Heart right ventricle (tissue), 16 donors: ENCODE measurements at regions not wholly inside any gene's neighbourhood (a gene's known extent, or its start where the extent isn't known, plus 50 kb on each side); places are given as distances from the start of the nearest gene placed in this dataset.
"Not testable (repeated sequence)": the region's sequence is repeated elsewhere in the genome, so short reads cannot be mapped to it uniquely, and the experiment has no call there.

ENCODE experiments used
- ATAC-seq, 8 donors: fragments of 200-7000 bp; cut with Tn5 transposase; one replicate each; pipeline ENCODE4 v1.9.1; 2020; ENCODE audit warnings: mild to moderate bottlenecking in 8 of 8, moderate library complexity in 8 of 8, moderate number of reproducible peaks in 1 of 8
- DNase-seq, 2 donors: peaks; one replicate each; pipeline ENCODE4 v3.0.0-alpha.2; 2020
- H3K27ac ChIP-seq, 10 donors: fragments of 200-600 bp; sonication (generic) in 2 of 10; one replicate each; pipeline versions ENCODE4 v1.5.0 to v1.8.0; 2020 to 2022; ENCODE audit warnings: mild to moderate bottlenecking in 3 of 10
- H3K27me3 ChIP-seq, 7 donors: fragments of 200-600 bp; one replicate each; pipeline ENCODE4 v1.8.0; 2021 to 2022; ENCODE audit warnings: mild to moderate bottlenecking in 2 of 7
- H3K36me3 ChIP-seq, 9 donors: fragments of 200-600 bp; sonication (generic) in 1 of 9; one replicate each; pipeline versions ENCODE4 v1.5.0 to v1.8.0; 2020 to 2022; ENCODE audit warnings: mild to moderate bottlenecking in 2 of 9
- H3K4me1 ChIP-seq, 9 donors: fragments of 200-600 bp; sonication (generic) in 1 of 9; one replicate each; pipeline versions ENCODE4 v1.5.0 to v1.8.0; 2020 to 2022; ENCODE audit warnings: mild to moderate bottlenecking in 4 of 9
- H3K4me3 ChIP-seq, 10 donors: fragments of 200-600 bp; sonication (generic) in 2 of 10; one replicate each; pipeline versions ENCODE4 v1.5.0 to v1.8.0; 2020 to 2022; ENCODE audit warnings: mild to moderate bottlenecking in 7 of 10, moderate library complexity in 2 of 10
- H3K9me3 ChIP-seq, 11 donors: fragments of 200-600 bp in 10 of 11; sonication (generic) in 2 of 11; one replicate each; pipeline versions ENCODE4 v1.5.0 to v1.8.0; 2013 to 2022; ENCODE audit warnings: mild to moderate bottlenecking in 2 of 11, control low read depth in 1 of 11, moderate library complexity in 1 of 11
- WGBS, 2 donors: extraction: QIAGEN DNeasy Blood & Tissue Kit; methylation state at CpG; one replicate each; pipeline ENCODE4 v1.1.7; 2013; ENCODE audit warnings: inconsistent platforms in 1 of 2; 5-methylcytosine and 5-hydroxymethylcytosine counted together
- intact Hi-C, 10 donors: fragments of 100-400 bp; cut with DNase I; formaldehyde crosslinking; loops; one replicate each; pipeline versions ENCODE4 v1.11.1 to v1.14.2; 2022
- TF ChIP-seq, protein P1 (sequence below), 9 donors: fragments of 200-600 bp; sonication (generic) in 2 of 9; IDR thresholded peaks; one replicate each; pipeline versions ENCODE4 v1.5.0 to v1.8.0; 2021 to 2022; ENCODE audit warnings: antibody characterized with exemption in 9 of 9, mild to moderate bottlenecking in 5 of 9, moderate library complexity in 1 of 9
- donor health status: Arrhythmogenic right ventricular cardiomyopathy.
- donor health status: ischemic (EF 13 %, LVEDD 7.1; RV severe dilation, severe dysfunction).
- donor health status: healthy with polysubstance abuse.
- donor health status: DM: no; HTN: yes; CAD: no.
- donor health status: DM: no; HTN: no; CAD: no.
- donor health status: ischemic (EF 25% LVEDD 6.9; RV normal size, moderate dysfunction).
- donor health status: ischemic (EF 25% LVEDD 5.7; RV mildly dilated, moderate dysfunction).
- donor health status: healthy.
- donor health status: DM: yes; HTN: yes; CAD: no.
- donor health status: Ischemic cardiomyopathy.
- donor health status: ischemic (EF 35%, LVEDD 5.7; RV mildly dilated, moderate dysfunction).
- donor health status: nonischemic (EF 11% LVEDD 7.7; RV severe dilation, severe dysfunction).
- donor health status: DM: yes; HTN: yes; CAD: no.
- donor health status: PGD.
- donor health status: ischemic (EF 29% LVEDD 5.4; RV normal size, mild dysfunction).
- donor health status: nonischemic (EF 23%, LVEDD 6.1; RV moderate dilation, normal function).

DNA sequence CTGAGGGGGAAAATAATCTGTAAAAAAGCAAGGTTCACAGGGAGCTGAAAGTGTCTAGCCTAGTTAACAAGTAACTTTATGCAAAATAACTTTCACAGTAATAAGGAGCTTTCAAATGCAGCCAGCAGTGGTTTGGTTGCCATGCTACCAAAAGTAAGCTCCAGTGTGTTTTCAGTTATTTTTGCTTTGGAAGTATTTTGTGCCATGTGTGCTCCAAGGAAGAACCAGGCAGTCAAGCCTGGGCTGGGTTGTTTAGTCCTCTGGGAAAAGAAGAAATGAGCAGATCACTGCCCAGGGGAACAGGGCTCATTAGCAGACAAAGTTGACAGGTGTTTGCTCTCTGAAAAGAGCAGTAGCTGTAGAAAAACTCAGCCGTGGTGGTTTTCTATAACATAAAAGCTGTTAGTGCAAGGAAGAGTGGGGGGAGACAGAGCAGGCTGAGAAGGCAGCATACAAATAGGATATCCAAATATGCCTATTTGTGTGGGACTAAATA lies 92.8 kb upstream of the TMTC2 start:
- Histone ChIP-seq H3K27ac (no peak overlapping the region), H3K4me1 (no peaks in the 10 kb centered on the region), H3K36me3 (no peaks in the 10 kb centered on the region), H3K27me3 (no peaks in the 10 kb centered on the region), H3K9me3 (peaks cover 0 to 22% (median 2%) of the 10 kb centered on the region in 11 donors), H3K4me3 (no peak overlapping the region)
- intact Hi-C loops: no loop called here
- ATAC-seq: no peak
- TF ChIP-seq, protein P1, sequence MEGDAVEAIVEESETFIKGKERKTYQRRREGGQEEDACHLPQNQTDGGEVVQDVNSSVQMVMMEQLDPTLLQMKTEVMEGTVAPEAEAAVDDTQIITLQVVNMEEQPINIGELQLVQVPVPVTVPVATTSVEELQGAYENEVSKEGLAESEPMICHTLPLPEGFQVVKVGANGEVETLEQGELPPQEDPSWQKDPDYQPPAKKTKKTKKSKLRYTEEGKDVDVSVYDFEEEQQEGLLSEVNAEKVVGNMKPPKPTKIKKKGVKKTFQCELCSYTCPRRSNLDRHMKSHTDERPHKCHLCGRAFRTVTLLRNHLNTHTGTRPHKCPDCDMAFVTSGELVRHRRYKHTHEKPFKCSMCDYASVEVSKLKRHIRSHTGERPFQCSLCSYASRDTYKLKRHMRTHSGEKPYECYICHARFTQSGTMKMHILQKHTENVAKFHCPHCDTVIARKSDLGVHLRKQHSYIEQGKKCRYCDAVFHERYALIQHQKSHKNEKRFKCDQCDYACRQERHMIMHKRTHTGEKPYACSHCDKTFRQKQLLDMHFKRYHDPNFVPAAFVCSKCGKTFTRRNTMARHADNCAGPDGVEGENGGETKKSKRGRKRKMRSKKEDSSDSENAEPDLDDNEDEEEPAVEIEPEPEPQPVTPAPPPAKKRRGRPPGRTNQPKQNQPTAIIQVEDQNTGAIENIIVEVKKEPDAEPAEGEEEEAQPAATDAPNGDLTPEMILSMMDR (IDR thresholded peaks at IDR 0.05): no peak
- 19 to 31% methylated on average over 1 of the region's 1 CpG for WGBS, 2 donors
- no peak for DNase-seq

DNA sequence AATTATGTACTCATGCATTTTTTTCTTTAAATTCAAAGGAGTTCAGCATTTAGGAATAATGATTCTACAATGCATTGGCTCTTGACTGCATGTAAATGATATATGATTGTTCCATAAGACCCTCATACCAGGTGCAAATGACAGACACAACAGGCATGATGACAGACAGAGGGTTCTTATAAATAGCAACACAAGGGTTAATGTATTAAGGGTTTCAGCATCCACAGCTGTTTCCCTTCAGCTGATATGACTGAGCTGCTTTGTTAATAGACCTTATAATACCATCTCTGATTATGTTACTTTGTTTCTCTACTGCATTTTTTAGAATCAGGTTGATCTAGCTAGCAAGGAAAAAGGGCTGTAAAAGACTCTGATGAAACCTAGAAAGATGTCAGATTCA lies 90.8 kb upstream of the TMTC2 start:
- intact Hi-C loops: no loop called here

DNA sequence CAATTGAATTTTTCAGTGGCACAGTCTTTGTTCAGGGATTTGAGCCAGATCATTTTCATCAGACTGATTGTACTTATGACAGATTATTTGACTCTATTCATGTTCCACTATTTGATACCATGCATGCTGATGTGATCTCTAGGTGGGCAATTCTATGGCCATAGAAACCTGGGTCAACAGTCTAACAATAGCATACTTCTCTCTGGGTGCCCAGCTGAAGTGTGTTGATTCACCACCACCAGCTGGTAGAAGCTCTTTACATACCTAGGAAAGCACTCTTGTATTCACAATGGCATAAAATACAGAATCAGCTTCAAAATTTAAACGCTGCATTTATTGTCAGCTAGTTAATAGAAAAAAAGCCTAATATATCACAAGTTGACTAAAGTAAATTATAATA lies 90.2 kb upstream of the TMTC2 start:
- Histone ChIP-seq H3K27me3 (no peaks in the 10 kb centered on the region), H3K27ac (no peak overlapping the region), H3K4me3 (no peak overlapping the region), H3K36me3 (no peaks in the 10 kb centered on the region), H3K9me3 (no peaks in the 10 kb centered on the region), H3K4me1 (no peaks in the 10 kb centered on the region)
- TF ChIP-seq, protein P1 (IDR thresholded peaks at IDR 0.05): no peak
- WGBS, 2 donors: 72 to 83% methylated on average over 1 of the region's 1 CpG
- ATAC-seq (no peak), DNase-seq (no peak)
- intact Hi-C loops: no loop called here

More for the DNA sequence above, 90.8 kb upstream of the TMTC2 start:
- Histone ChIP-seq H3K27me3 (no peaks in the 10 kb centered on the region), H3K4me3 (no peak overlapping the region), H3K9me3 (peaks cover 0 to 4% (median 0%) of the 10 kb centered on the region in 11 donors), H3K4me1 (no peaks in the 10 kb centered on the region), H3K36me3 (no peaks in the 10 kb centered on the region), H3K27ac (no peak overlapping the region)
- TF ChIP-seq, protein P1 (IDR thresholded peaks at IDR 0.05): no peak
- ATAC-seq: no peak
- no peak for DNase-seq

DNA sequence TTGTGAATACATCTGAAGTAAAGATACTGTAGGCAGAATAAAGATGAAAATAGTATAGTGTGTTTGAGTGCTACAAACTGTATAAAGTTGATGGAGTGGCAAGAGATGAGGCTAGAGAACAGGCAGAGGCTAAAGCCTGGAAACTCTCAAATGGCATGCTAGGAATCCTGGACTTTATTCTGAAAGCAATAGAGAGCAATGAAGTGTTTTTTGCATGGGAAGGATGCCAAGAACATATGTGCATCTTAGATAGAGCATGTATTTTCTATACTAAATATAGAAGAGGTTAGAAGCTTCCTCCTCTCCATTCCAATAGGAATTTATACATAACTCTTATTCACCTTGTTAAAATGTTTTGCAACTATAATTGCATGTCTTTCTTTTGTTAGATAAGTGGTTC lies 86.3 kb upstream of the TMTC2 start:
- Histone ChIP-seq H3K4me1 (no peaks in the 10 kb centered on the region), H3K9me3 (peaks cover 0 to 25% (median 0%) of the 10 kb centered on the region in 11 donors), H3K27ac (no peak overlapping the region), H3K27me3 (no peaks in the 10 kb centered on the region), H3K4me3 (no peak overlapping the region), H3K36me3 (no peaks in the 10 kb centered on the region)
- no peak for ATAC-seq
- TF ChIP-seq, protein P1 (IDR thresholded peaks at IDR 0.05): no peak
- intact Hi-C loops: no loop called here
- no peak for DNase-seq

DNA sequence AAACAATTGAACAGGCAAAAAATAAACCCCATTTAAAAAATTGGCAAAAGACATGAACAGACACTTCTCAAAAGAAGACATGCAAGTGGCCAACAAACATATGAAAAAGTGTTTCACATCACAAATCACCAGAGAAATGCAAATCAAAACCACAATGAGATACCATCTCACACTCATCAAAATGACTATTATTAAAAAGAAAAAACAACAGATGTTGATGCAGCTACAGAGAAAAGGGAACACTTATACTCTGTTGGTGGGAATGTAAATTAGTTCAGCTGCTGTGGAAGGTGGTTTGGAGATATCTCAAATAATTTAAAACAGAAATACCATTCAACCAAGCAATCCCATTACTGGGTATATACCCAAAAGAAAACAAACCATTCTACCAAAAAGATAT lies 83.1 kb upstream of the TMTC2 start:
- H3K4me1 ChIP-seq, ATAC-seq, DNase-seq, intact Hi-C loops, H3K27me3 ChIP-seq, H3K27ac ChIP-seq, H3K36me3 ChIP-seq, H3K4me3 ChIP-seq: not testable (repeated sequence)
- H3K9me3 ChIP-seq: peaks cover 0 to 25% (median 0%) of the 10 kb centered on the region in 11 donors
